HG02870 (cell line): ENCODE measurements at regions not wholly inside any gene's neighbourhood (a gene's known extent, or its start where the extent isn't known, plus 50 kb on each side); places are given as distances from the start of the nearest gene placed in this dataset.

Source experiments
- ATAC-seq: cut with Tn5 transposase; IDR thresholded peaks from one replicate; pipeline ENCODE4 v1.9.1; 2021; ENCODE audit warnings: mild to moderate bottlenecking, moderate library complexity; ENCODE audit not compliant: unreplicated experiment

GRCh38 chr4:181312066-181312465, 931.1 kb upstream of the TENM3 start:
- ATAC-seq: no peak

DNA sequence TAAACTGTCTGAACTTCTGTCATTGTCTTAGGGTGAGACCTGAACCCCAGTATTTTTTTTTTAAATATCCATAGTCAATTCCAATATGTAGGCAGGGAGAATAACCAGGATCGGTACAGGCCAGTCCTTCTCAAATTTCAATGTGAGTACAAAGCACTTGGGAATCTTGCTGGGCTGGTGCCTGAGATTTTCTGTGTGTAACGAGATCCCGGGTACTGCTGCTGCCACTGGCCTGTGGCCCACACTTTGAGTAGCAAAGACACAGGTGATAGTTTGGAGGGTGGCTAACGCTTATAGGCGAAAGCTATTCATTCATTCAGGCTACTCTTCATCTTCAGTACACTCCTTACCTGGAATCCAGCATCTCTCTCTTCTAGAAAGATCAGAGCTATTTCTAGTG, 923.6 kb upstream of the TENM3 start:
- no peak for ATAC-seq

GRCh38 chr4:181323061-181323460, 920.1 kb upstream of the TENM3 start:
- ATAC-seq: peak; percentile 44

DNA sequence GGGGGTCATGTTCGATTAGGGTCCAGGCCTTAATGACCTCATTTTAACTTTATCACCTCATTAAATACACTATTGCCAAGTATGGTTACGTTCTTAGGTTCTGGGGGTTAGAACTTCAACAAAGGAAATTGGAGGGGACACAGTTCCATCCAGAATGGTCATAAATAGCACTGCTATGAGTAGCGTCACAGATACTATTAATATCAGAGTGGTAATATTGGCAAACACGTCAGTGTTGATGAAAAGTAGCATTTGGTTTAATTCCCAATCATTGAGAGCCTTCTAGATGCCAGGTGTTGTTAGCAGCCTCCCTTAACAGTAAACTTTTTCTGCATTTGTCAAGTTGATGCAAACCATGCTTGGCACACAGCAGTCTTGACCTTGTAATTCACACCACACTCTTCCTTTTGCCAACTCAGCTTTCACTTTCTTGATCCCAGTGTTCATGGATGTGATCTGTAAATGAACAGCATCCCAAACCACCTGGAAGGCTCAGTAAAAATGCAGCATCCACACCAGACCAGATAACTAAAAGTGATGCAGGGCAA, 912.5 kb upstream of the TENM3 start:
- ATAC-seq: no peak

- no peak for ATAC-seq
Observed at GRCh38 chr4:181331214-181331613, 912.0 kb upstream of the TENM3 start.

DNA sequence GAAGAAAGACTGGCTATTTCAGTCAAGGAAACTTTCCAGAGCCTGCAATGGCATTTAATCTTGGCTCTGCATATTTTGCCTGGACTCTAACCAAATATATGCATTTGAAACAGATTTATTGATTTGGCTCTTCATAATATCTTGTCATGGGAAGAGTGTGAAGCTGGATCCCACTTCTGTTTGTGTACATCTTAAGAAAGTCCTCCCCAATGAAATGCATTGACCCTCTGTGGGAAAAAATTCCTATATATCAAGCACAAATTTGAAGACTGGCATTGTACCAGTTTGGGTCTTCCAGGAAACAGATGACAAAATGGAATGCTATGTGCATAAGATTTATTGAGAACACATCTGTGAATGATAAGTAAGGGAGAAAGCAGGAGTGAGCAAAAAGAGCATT, 897.3 kb upstream of the TENM3 start:
- no peak for ATAC-seq

- no peak for ATAC-seq
Observed at GRCh38 chr4:181350615-181351415, 892.4 kb upstream of the TENM3 start.

GRCh38 chr4:181364504-181364903, 878.7 kb upstream of the TENM3 start:
- ATAC-seq: no peak

DNA sequence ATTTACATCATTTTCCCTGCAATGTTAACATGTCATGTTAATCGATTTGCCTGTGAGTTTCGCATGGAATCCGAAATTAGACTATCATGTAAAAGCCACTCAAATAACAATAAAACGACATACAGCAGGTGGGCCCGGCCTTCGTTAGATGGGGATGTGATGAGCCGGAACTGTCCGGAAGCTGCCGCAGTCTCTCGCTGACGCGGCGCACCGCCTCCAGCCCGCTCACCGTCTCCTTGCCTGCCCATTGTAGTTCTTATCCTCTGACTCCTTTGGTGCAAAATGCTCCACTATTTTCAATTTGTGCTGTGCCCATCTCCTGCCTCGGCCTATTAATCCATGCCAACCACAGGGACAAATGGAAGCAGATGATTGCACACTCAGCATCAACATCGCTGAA, 877.5 kb upstream of the TENM3 start:
- no peak for ATAC-seq

- ATAC-seq: no peak
Observed at GRCh38 chr4:181372014-181372413, 871.2 kb upstream of the TENM3 start.

GRCh38 chr4:181376058-181376457, 867.1 kb upstream of the TENM3 start:
- no peak for ATAC-seq

DNA sequence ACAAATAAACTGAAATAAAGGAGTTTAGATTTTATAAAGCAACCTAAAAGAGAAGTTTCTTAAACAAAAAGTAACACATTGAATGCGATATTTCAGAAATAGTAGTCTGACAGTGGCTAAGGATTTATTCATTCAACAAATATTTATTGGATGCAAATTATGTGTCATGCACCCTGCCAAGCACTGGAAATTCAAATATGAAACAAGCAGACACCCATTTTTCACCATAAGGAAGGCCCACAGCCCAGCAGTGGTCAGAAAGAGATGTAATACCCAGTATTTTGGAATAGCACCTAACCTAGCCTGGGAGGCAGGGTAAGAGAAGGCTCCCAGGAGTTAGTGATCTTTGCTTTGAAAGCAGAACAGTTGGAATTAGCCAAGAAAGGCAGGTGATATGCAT, 855.1 kb upstream of the TENM3 start:
- ATAC-seq: no peak

DNA sequence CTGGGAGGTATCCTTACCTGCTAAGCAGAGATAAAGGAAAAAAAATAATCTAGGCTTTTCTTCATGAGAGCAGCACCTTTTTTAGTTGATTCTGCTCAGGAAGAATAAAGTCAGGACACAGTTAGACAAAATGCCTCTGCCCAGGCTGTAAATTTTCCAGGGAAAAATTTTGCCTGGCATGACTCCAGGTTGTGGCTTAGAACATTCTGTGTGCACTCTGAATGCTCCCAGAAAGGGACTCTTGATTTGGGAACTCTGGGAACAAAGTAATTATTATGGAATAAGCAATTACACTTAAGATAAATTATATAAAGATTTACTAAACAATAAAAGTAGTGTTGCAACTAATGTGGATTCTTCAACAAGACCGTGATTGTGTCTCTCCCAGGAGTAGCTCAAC, 826.2 kb upstream of the TENM3 start:
- ATAC-seq: no peak

GRCh38 chr4:181418496-181418895, 824.7 kb upstream of the TENM3 start:
- no peak for ATAC-seq

DNA sequence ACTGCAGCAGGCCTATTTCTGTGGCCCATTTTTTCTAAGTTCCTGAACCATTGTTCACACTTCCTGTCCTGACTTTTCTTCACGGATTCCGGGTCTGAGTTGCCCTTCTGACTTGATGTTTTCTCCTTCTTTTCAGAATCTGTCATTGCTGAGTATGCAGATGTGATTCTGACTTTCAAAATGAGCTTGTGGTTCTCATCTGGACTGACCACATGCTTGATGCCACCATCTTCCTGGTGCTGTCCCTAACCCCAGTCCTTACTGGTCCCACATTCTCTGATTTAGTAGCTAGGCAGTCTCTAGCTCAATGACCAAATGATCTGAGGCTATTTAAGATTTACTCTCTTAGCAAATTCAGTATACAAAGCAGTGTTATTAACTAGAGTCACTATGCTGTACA, 822.3 kb upstream of the TENM3 start:
- ATAC-seq: no peak

DNA sequence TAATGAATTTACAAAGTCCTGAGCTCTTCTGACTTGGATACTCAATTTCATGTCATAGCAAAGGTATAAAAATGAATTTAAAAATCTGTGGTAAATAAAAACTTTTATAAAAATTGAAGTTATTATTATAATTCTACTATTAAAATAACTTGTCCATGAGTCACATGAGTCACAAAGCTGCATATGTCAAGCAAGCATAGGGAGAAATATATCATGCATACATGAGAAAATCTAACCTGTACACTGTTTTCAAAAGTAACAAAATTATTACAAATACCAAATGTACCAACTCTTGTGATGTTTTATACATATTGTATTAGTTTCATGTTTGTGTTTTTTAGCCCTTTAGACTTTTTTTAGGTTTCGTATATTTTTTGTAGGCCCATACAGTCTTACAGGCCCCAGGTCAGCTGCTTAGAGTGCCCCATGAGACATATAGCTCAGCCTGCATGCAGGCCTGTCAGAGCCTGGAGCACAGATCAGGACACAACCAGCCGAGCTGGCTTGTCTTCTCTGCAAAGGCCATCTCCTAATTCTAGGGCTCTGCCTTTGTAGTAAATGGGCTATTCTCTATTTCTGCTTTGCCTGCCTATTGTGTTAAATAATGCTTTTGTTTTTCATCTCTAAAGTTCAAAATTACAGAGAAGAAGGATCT, 818.7 kb upstream of the TENM3 start:
- no peak for ATAC-seq

DNA sequence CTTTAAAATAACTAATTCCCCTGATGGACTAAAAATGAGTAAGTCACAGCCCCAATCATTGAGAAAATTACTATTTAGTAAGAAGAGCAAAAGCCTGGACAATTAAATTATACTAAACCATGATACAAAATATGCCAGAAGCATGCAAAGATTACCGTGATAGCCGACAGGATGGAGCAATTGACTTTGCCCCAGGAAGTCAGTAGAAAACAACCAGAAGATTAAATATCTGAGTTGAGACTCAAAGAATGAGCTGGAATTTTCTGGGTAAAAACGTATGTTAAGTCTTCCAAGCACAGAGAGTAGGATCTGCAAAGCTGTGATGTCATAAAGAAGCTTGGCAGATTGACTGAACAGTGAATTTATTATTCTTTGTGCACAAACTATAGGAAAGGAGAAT, 816.1 kb upstream of the TENM3 start:
- ATAC-seq: no peak

DNA sequence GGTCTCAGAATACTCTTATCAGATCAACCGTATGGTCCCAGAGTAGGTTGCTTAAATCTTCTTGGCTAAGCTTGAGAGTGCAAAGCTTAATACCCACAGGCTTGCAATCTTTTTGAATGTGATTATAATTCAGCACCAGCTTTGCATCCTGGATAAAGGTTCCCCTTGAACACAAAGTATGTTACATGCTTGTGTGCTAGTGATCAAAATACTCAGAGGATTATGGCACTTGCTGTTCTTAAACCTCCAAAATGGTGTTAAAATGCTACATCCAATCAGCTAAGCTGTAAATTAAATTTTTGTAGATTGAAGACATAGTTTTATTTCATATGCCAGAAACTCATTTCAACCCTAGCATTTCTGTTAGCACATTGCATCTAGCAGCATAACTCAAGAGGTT, 812.2 kb upstream of the TENM3 start:
- no peak for ATAC-seq

DNA sequence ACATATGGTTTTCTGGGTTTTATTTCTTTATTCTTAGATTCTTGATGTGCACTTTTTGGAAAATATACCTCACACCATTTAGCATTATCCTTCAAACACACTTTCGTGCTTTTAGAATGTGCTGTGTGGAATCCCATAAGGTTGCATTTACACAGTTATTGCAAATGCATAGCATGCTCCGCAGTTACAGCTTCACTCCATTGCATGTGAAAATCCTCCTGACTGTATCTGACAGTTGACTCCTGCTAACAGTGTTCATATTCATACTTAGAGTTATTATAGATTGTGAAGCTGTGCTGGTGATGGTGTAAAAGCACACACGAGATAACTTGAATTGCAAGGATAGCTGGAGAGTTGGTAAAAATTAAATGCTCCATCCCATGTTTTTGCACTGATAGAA, 811.5 kb upstream of the TENM3 start:
- ATAC-seq: no peak

DNA sequence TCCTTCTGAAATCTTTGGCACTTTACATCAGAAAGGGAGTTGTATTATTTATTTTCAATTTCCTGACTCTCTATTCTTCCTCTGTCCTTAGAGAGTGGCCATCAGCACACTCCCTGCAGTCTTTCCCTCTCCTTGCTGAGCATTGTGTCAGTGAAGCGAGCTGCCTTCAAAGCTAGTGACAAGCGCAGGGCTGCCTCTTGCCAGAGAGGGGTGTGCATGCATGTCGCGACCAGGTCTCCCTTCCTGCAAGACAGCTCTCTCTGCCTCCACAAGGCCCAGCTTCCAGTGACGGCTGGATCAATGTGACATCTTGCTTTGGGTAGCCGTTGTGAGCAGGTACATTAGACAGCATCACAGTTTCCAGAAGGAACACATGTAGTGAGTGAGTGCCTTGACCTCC, 810.9 kb upstream of the TENM3 start:
- ATAC-seq: no peak

DNA sequence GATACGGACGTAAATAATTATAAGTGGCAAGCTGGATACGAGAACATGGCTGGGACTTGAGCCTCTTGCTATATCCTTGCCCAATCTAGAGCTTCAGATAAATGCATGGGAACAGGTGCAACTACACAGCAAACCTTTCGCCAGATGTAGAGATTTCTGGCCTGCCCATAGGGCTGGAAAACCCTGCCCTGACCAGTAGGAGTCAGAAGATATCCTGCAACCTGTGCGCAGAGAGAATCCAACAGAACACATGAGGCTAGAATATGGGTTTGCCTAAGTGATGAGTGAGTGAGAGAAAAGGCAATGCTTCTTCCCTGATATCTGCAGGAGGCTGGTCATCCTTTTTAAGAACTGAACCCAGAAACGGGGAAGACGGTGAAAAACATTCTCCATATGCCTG, 805.3 kb upstream of the TENM3 start:
- no peak for ATAC-seq

GRCh38 chr4:181438641-181439040, 804.6 kb upstream of the TENM3 start:
- no peak for ATAC-seq
